A673 (cell line): ENCODE measurements at regions not wholly inside any gene's neighbourhood (a gene's known extent, or its start where the extent isn't known, plus 50 kb on each side); places are given as distances from the start of the nearest gene placed in this dataset.
"Not testable (repeated sequence)": the region's sequence is repeated elsewhere in the genome, so short reads cannot be mapped to it uniquely, and the experiment has no call there.

Experiments
- BruUV-seq: library from RNA; stranded (reverse); fragments of 400-500 nt; replicated peaks from 2 replicates; lab custom pipeline; 2021; lab: Mats Ljungman, UMichigan
- CTCF ChIA-PET: fragments of 300-600 bp; sonication (Branson Sonifier 250); formaldehyde crosslinking; loops from one replicate; lab custom pipeline; 2022; ENCODE audit warnings: antibody characterized with exemption; lab: Charles Lee
- POLR2A ChIA-PET: fragments of 300-600 bp; sonication (Branson Sonifier 250); formaldehyde crosslinking; loops from one replicate; lab custom pipeline; 2022; ENCODE audit warnings: antibody characterized with exemption; ENCODE audit not compliant: low non-redundant PET; lab: Charles Lee
- DNase-seq: peaks from one replicate; pipeline ENCODE4 v3.0.0-alpha.2; 2015; ENCODE audit warnings: low spot score
- H3K27ac ChIP-seq: fragments of 200-600 bp; sonication (generic); 2 replicates; pipeline ENCODE4 v1.5.1; 2016; ENCODE audit warnings: mixed run types, low read depth, mild to moderate bottlenecking, mixed read lengths, antibody characterized with exemption, low read length; ENCODE audit not compliant: poor library complexity, severe bottlenecking
- H3K27me3 ChIP-seq: fragments of 200-600 bp; sonication (generic); replicated peaks from 2 replicates; pipeline ENCODE4 v1.6.1; 2017; ENCODE audit warnings: mixed run types, low read depth, mild to moderate bottlenecking, mixed read lengths, antibody characterized with exemption, low read length; ENCODE audit not compliant: insufficient read depth, poor library complexity
- H3K36me3 ChIP-seq: fragments of 200-600 bp; sonication (generic); 2 replicates; pipeline ENCODE4 v1.6.1; 2016; ENCODE audit warnings: mixed run types, mild to moderate bottlenecking, mixed read lengths, antibody characterized with exemption, low read length; ENCODE audit not compliant: insufficient read depth, poor library complexity, severe bottlenecking
- H3K4me1 ChIP-seq: fragments of 200-600 bp; sonication (generic); 2 replicates; pipeline ENCODE4 v1.6.1; 2017; ENCODE audit warnings: mixed run types, mild to moderate bottlenecking, mixed read lengths, antibody characterized with exemption, low read length; ENCODE audit not compliant: insufficient read depth, poor library complexity, severe bottlenecking
- H3K4me3 ChIP-seq: fragments of 200-600 bp; sonication (generic); 2 replicates; pipeline ENCODE4 v1.5.1; 2016; ENCODE audit warnings: low read depth, mixed run types, mild to moderate bottlenecking, mixed read lengths, low read length; ENCODE audit not compliant: poor library complexity, severe bottlenecking
- H3K9me3 ChIP-seq: fragments of 200-600 bp; sonication (generic); 2 replicates; pipeline ENCODE4 v1.6.1; 2016; ENCODE audit warnings: mixed run types, low read depth, mild to moderate bottlenecking, mixed read lengths, antibody characterized with exemption, low read length; ENCODE audit not compliant: poor library complexity, severe bottlenecking
- EZH2 ChIP-seq: fragments of 200-600 bp; sonication (generic); IDR thresholded peaks from 2 replicates; pipeline ENCODE4 v1.6.1; 2017; ENCODE audit warnings: borderline replicate concordance, low read depth, mild to moderate bottlenecking, mixed read lengths, antibody characterized with exemption, low read length; ENCODE audit not compliant: poor library complexity, severe bottlenecking
- intact Hi-C: fragments of 100-400 bp; cut with micrococcal nuclease; formaldehyde crosslinking; loops from one replicate; pipeline ENCODE4 v1.10.0; 2022; ENCODE audit not compliant: unreplicated experiment
- TF ChIP-seq, protein P1 (sequence below): fragments of 300-800, 200-600 bp; sonication (generic); conservative IDR thresholded peaks from 2 replicates; pipeline ENCODE4 v1.5.1; 2017; ENCODE audit warnings: low read depth, mild to moderate bottlenecking, antibody characterized with exemption, low read length, moderate library complexity, mixed read lengths

- POLR2A ChIA-PET, result no interaction called here
- TF ChIP-seq, protein P1, sequence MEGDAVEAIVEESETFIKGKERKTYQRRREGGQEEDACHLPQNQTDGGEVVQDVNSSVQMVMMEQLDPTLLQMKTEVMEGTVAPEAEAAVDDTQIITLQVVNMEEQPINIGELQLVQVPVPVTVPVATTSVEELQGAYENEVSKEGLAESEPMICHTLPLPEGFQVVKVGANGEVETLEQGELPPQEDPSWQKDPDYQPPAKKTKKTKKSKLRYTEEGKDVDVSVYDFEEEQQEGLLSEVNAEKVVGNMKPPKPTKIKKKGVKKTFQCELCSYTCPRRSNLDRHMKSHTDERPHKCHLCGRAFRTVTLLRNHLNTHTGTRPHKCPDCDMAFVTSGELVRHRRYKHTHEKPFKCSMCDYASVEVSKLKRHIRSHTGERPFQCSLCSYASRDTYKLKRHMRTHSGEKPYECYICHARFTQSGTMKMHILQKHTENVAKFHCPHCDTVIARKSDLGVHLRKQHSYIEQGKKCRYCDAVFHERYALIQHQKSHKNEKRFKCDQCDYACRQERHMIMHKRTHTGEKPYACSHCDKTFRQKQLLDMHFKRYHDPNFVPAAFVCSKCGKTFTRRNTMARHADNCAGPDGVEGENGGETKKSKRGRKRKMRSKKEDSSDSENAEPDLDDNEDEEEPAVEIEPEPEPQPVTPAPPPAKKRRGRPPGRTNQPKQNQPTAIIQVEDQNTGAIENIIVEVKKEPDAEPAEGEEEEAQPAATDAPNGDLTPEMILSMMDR, result no peak
- TF ChIP-seq EZH2, result no peak
- intact Hi-C loops, result no loop called here
- BruUV-seq, result no TSS peak
- no peaks in the 10 kb centered on the region for H3K36me3 ChIP-seq
- H3K9me3 ChIP-seq, result no peaks in the 10 kb centered on the region
- CTCF ChIA-PET, result no interaction called here
- no peak overlapping the region for H3K4me3 ChIP-seq
- H3K27me3 ChIP-seq, result no peaks in the 10 kb centered on the region
- DNase-seq, result no peak
- H3K4me1 ChIP-seq, result no peaks in the 10 kb centered on the region
- H3K27ac ChIP-seq, result no peak overlapping the region
Observed at GRCh38 chr6:8166156-8166555, 63.8 kb upstream of the EEF1E1 start.

GRCh38 chr6:8165008-8165407 is 62.7 kb upstream of the EEF1E1 start:
- BruUV-seq, POLR2A ChIA-PET, H3K36me3 ChIP-seq, CTCF ChIA-PET, H3K27ac ChIP-seq, intact Hi-C loops, DNase-seq, H3K27me3 ChIP-seq, H3K9me3 ChIP-seq, H3K4me3 ChIP-seq, H3K4me1 ChIP-seq: not testable (repeated sequence)

DNA sequence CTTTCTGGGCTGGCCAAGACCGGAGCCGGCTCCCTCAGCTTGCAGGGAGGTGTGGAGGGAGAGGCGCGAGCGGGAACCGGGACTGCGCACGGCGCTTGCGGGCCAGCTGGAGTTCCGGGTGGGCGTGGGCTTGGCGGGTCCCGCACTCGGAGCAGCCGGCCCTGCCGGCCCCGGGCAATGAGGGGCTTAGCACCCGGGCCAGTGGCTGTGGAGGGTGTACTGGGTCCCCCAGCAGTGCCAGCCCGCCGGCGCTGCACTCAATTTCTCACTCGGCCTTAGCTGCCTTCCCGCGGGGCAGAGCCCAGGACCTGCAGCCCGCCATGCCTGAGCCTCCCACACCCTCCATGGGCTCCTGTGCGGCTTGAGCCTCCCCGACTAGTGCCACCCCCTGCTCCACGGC is 61.9 kb upstream of the EEF1E1 start:
- BruUV-seq, intact Hi-C loops, H3K4me3 ChIP-seq, DNase-seq, CTCF ChIA-PET, H3K4me1 ChIP-seq, H3K27me3 ChIP-seq, H3K27ac ChIP-seq, H3K9me3 ChIP-seq, H3K36me3 ChIP-seq, POLR2A ChIA-PET: not testable (repeated sequence)

- CTCF ChIA-PET, result no interaction called here
- no TSS peak for BruUV-seq
- no peak overlapping the region for H3K4me3 ChIP-seq
- H3K9me3 ChIP-seq, result no peaks in the 10 kb centered on the region
- H3K4me1 ChIP-seq, result no peaks in the 10 kb centered on the region
- H3K27me3 ChIP-seq, result no peaks in the 10 kb centered on the region
- TF ChIP-seq, protein P1, result no peak
- TF ChIP-seq EZH2, result no peak
- no peaks in the 10 kb centered on the region for H3K36me3 ChIP-seq
- no peak overlapping the region for H3K27ac ChIP-seq
- no peak for DNase-seq
- POLR2A ChIA-PET, result no interaction called here
- intact Hi-C loops, result no loop called here
Observed at GRCh38 chr6:8159966-8160365, 57.6 kb upstream of the EEF1E1 start.
